Loucy (cell line): ENCODE measurements at regions not wholly inside any gene's neighbourhood (a gene's known extent, or its start where the extent isn't known, plus 50 kb on each side); places are given as distances from the start of the nearest gene placed in this dataset.

ENCODE experiments used
- H2AFZ ChIP-seq: fragments of 200-600 bp; sonication (generic); 2 replicates; pipeline ENCODE4 v1.6.0; 2016; ENCODE audit warnings: antibody characterized with exemption, mild to moderate bottlenecking, low read length, moderate library complexity
- H3F3A ChIP-seq: fragments of 200-600 bp; 2 replicates; pipeline ENCODE4 v1.6.0; 2016; ENCODE audit warnings: antibody characterized with exemption, low read depth, mild to moderate bottlenecking
- H3K27me3 ChIP-seq: fragments of 200-600 bp; sonication (generic); 2 replicates; pipeline ENCODE4 v1.6.1; 2014; ENCODE audit warnings: low read length, mild to moderate bottlenecking; ENCODE audit not compliant: insufficient read depth, poor library complexity, severe bottlenecking
- H3K36me3 ChIP-seq: fragments of 200-600 bp; sonication (generic); 2 replicates; pipeline ENCODE4 v1.6.1; 2016; ENCODE audit warnings: low read length; ENCODE audit not compliant: insufficient read depth
- H3K4me1 ChIP-seq: fragments of 200-600 bp; sonication (generic); 2 replicates; pipeline ENCODE4 v1.5.1; 2014; ENCODE audit warnings: low read length, mild to moderate bottlenecking; ENCODE audit not compliant: insufficient read depth, poor library complexity, severe bottlenecking
- H3K4me2 ChIP-seq: fragments of 200-600 bp; sonication (generic); 2 replicates; pipeline ENCODE4 v1.6.0; 2014; ENCODE audit warnings: antibody characterized with exemption, low read length, low read depth, mild to moderate bottlenecking; ENCODE audit not compliant: poor library complexity, severe bottlenecking
- H3K4me3 ChIP-seq: fragments of 200-600 bp; sonication (generic); 2 replicates; pipeline ENCODE4 v1.5.1; 2014; ENCODE audit warnings: low read length, mild to moderate bottlenecking, mixed read lengths; ENCODE audit not compliant: poor library complexity, severe bottlenecking
- H3K79me2 ChIP-seq: fragments of 200-600 bp; sonication (generic); 2 replicates; pipeline ENCODE4 v1.6.1; 2014; ENCODE audit warnings: low read length; ENCODE audit not compliant: insufficient read depth
- H3K9ac ChIP-seq: fragments of 200-600 bp; sonication (generic); 2 replicates; pipeline ENCODE4 v1.6.0; 2014; ENCODE audit warnings: mild to moderate bottlenecking, low read depth, low read length, moderate library complexity; ENCODE audit not compliant: poor library complexity, severe bottlenecking
- H3K9me2 ChIP-seq: fragments of 200-600 bp; sonication (generic); replicated peaks from 2 replicates; pipeline ENCODE4 v1.6.1; 2016; ENCODE audit warnings: low read depth, low read length, mixed read lengths
- H3K9me3 ChIP-seq: fragments of 200-600 bp; sonication (generic); 2 replicates; pipeline ENCODE4 v1.6.1; 2014; ENCODE audit warnings: mild to moderate bottlenecking, antibody characterized with exemption, low read length, low read depth; ENCODE audit not compliant: insufficient read depth
- H4K20me1 ChIP-seq: fragments of 200-600 bp; sonication (generic); 2 replicates; pipeline ENCODE4 v1.6.0; 2014; ENCODE audit warnings: antibody characterized with exemption, low read length, mild to moderate bottlenecking; ENCODE audit not compliant: insufficient read depth, poor library complexity, severe bottlenecking
- CTCF ChIP-seq: fragments of 200-600 bp; sonication (generic); conservative IDR thresholded peaks from 2 replicates; pipeline ENCODE4 v1.5.1; 2014; ENCODE audit warnings: mild to moderate bottlenecking, antibody characterized with exemption, low read length
- EZH2phosphoT487 ChIP-seq: fragments of 200-600 bp; IDR thresholded peaks from 2 replicates; pipeline ENCODE4 v1.6.1; 2018; ENCODE audit warnings: antibody characterized with exemption, mild to moderate bottlenecking, moderate library complexity, borderline replicate concordance

- TF ChIP-seq CTCF: no peak
- TF ChIP-seq EZH2phosphoT487: no peak
- no peaks in the 10 kb centered on the region for H3K79me2 ChIP-seq
- H3K36me3 ChIP-seq: no peaks in the 10 kb centered on the region
- no peak overlapping the region for H2AFZ ChIP-seq
- H3K4me1 ChIP-seq: no peaks in the 10 kb centered on the region
- H3F3A ChIP-seq: no peaks in the 10 kb centered on the region
- H3K4me2 ChIP-seq: no peak overlapping the region
- no peaks in the 10 kb centered on the region for H3K9me2 ChIP-seq
- H3K4me3 ChIP-seq: no peak overlapping the region
- no peaks in the 10 kb centered on the region for H4K20me1 ChIP-seq
- no peaks in the 10 kb centered on the region for H3K27me3 ChIP-seq
- H3K9me3 ChIP-seq: no peaks in the 10 kb centered on the region
- H3K9ac ChIP-seq: no peak overlapping the region
Measured at GRCh38 chr16:62597875-62598274, 561.6 kb upstream of the CDH8 start.

- no peaks in the 10 kb centered on the region for H3K79me2 ChIP-seq
- H3K9me2 ChIP-seq: no peaks in the 10 kb centered on the region
- no peaks in the 10 kb centered on the region for H3K27me3 ChIP-seq
- no peaks in the 10 kb centered on the region for H3K36me3 ChIP-seq
- TF ChIP-seq CTCF (no peak), EZH2phosphoT487 (no peak)
- no peaks in the 10 kb centered on the region for H3K9me3 ChIP-seq
- H4K20me1 ChIP-seq: no peaks in the 10 kb centered on the region
- H3K4me2 ChIP-seq: no peak overlapping the region
- no peak overlapping the region for H3K4me3 ChIP-seq
- no peak overlapping the region for H3K9ac ChIP-seq
- H3K4me1 ChIP-seq: no peaks in the 10 kb centered on the region
- no peak overlapping the region for H2AFZ ChIP-seq
- H3F3A ChIP-seq: no peaks in the 10 kb centered on the region
Measured at GRCh38 chr16:62596584-62596983, 560.3 kb upstream of the CDH8 start.

- H3K27me3 ChIP-seq: no peaks in the 10 kb centered on the region
- H3K4me3 ChIP-seq: no peak overlapping the region
- no peak overlapping the region for H2AFZ ChIP-seq
- no peaks in the 10 kb centered on the region for H4K20me1 ChIP-seq
- H3K9ac ChIP-seq: no peak overlapping the region
- no peaks in the 10 kb centered on the region for H3K9me3 ChIP-seq
- no peaks in the 10 kb centered on the region for H3K79me2 ChIP-seq
- H3K4me2 ChIP-seq: no peak overlapping the region
- TF ChIP-seq CTCF: no peak
- no peak for TF ChIP-seq EZH2phosphoT487
- H3K36me3 ChIP-seq: no peaks in the 10 kb centered on the region
- no peaks in the 10 kb centered on the region for H3K4me1 ChIP-seq
- no peaks in the 10 kb centered on the region for H3K9me2 ChIP-seq
- no peaks in the 10 kb centered on the region for H3F3A ChIP-seq
Measured at GRCh38 chr16:62596125-62596524, 559.9 kb upstream of the CDH8 start.
